Activated CD4-positive, alpha-beta T cell treated with anti-CD3 and anti-CD28 coated beads, Interleukin-2, amount 10 ng/mL, durations not matched to agents 7 days and 5 days (primary cell): ENCODE measurements at regions not wholly inside any gene's neighbourhood (a gene's known extent, or its start where the extent isn't known, plus 50 kb on each side); places are given as distances from the start of the nearest gene placed in this dataset.

Experiments used
- CTCF ChIA-PET: fragments of 350-600 bp; sonication (Branson Sonifier 250); formaldehyde crosslinking; loops from one replicate; lab custom pipeline; 2021; ENCODE audit warnings: antibody characterized with exemption; lab: Charles Lee
- POLR2A ChIA-PET: fragments of 350-600 bp; sonication (Branson Sonifier 250); formaldehyde crosslinking; loops from one replicate; lab custom pipeline; 2021; ENCODE audit warnings: antibody characterized with exemption; lab: Charles Lee
- DNase-seq: peaks from one replicate; pipeline ENCODE4 v3.0.0-alpha.2; 2020
- H3K27ac Mint-ChIP-seq: one replicate; pipeline ENCODE4 v1.8.0; 2021; ENCODE audit warnings: mild to moderate bottlenecking, moderate library complexity, mixed read lengths
- H3K27me3 Mint-ChIP-seq: one replicate; pipeline ENCODE4 v1.8.0; 2021; ENCODE audit warnings: mixed read lengths
- H3K36me3 Mint-ChIP-seq: one replicate; pipeline ENCODE4 v1.8.0; 2021; ENCODE audit warnings: low read depth, mixed read lengths
- H3K4me1 Mint-ChIP-seq: one replicate; pipeline ENCODE4 v1.8.0; 2021; ENCODE audit warnings: mixed read lengths
- H3K4me3 Mint-ChIP-seq: one replicate; pipeline ENCODE4 v1.8.0; 2021; ENCODE audit warnings: mild to moderate bottlenecking, moderate library complexity, mixed read lengths
- H3K9me3 Mint-ChIP-seq: one replicate; pipeline ENCODE4 v1.8.0; 2021; ENCODE audit warnings: mixed read lengths

DNA sequence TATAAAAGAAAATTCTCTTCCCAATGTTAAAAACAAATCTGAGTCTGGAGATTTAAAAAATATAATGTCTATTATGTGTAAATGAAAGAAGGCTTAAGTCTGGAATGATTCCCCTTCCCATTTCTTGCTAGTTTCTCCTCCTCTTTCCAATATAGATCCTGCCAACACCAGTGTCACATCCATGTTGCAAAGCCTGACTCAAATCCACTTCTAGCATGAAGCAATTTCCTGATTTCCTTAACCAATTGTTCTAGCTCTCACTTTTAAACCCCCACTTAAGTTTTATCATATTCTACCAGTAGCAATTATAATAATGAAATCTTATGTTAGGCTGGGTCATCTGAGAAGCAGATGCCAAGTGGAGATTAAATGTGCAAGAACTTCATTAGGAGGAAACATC, 100.1 kb upstream of the SEC61G start:
- H3K36me3 Mint-ChIP-seq, result no peaks in the 10 kb centered on the region
- no peak for DNase-seq
- POLR2A ChIA-PET, result interaction anchor here (0.7 kb wide), 1 partner anchor 348 kb away, joined by 6 read pairs; no protein-coding TSS in a partner anchor
- peaks cover 8% of the 10 kb centered on the region for H3K27me3 Mint-ChIP-seq
- no peak overlapping the region for H3K4me3 Mint-ChIP-seq
- no peaks in the 10 kb centered on the region for H3K9me3 Mint-ChIP-seq
- H3K4me1 Mint-ChIP-seq, result no peaks in the 10 kb centered on the region
- no peak overlapping the region for H3K27ac Mint-ChIP-seq
- CTCF ChIA-PET, result no interaction called here

DNA sequence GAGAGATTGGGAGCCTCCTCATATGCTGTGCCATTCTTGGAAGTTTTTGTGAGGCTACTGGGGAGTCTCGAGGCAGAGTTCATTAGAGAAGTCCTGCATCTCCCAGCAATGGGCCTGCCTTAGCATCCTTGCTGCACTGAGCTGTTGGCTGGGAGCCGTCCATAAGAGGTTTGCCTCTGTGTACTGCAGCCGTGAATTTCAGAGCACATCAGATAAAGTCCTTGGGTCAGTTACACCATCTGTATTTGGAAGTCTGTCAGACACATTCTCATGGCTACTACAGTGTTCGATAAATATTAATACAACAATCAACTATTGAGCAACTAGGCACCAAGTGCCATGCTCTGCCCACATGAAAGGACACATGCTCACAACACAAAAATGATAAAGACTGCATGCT, 100.5 kb upstream of the SEC61G start:
- Mint-ChIP-seq H3K27me3 (peaks cover 8% of the 10 kb centered on the region), H3K4me3 (no peak overlapping the region), H3K36me3 (no peaks in the 10 kb centered on the region), H3K27ac (no peak overlapping the region), H3K9me3 (no peaks in the 10 kb centered on the region), H3K4me1 (no peaks in the 10 kb centered on the region)
- ChIA-PET CTCF (no interaction called here), POLR2A (interaction anchor here (0.7 kb wide), 1 partner anchor 347 kb away, joined by 6 read pairs; no protein-coding TSS in a partner anchor)
- DNase-seq, result no peak

DNA sequence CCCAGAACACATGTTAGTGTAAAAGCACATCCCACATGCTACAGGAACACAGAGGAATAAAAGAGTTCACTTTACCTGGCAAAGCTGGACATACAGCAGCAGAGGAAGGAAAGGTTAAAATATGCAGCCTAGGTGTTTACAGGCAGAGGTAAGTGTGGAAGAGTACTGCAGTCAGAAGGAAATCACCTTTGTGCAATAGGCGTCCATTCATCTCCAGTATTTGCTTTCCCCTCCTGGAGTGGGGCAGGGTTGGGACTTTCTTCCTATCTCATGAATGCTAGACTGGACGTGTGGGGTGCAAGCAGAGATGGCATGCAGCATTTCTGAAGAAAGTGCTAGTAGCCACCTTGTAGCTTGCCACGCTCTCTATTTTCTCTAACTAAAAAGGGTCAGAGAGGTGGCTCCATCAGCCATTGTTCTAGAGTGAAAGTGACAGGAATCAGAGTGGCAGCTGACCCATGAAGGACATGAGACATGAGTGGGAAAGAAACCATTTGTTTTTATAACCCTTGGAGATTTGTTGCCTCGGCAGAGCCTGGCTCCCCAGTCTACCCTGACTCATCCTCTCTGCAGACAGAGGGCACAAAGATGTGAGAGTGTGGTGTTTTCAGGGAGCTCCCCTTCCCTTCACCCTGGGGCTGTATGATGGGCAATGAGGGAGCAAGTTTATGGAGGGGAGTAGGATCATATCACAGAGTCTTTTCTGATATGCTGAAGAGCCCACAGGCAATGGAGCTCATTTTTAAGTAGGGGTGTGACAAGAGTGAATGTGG, 101.2 kb upstream of the SEC61G start:
- POLR2A ChIA-PET, result no interaction called here
- peaks cover 8% of the 10 kb centered on the region for H3K27me3 Mint-ChIP-seq
- H3K27ac Mint-ChIP-seq, result no peak overlapping the region
- CTCF ChIA-PET, result no interaction called here
- no peak overlapping the region for H3K4me3 Mint-ChIP-seq
- H3K4me1 Mint-ChIP-seq, result no peaks in the 10 kb centered on the region
- H3K36me3 Mint-ChIP-seq, result no peaks in the 10 kb centered on the region
- no peak for DNase-seq
- no peaks in the 10 kb centered on the region for H3K9me3 Mint-ChIP-seq

DNA sequence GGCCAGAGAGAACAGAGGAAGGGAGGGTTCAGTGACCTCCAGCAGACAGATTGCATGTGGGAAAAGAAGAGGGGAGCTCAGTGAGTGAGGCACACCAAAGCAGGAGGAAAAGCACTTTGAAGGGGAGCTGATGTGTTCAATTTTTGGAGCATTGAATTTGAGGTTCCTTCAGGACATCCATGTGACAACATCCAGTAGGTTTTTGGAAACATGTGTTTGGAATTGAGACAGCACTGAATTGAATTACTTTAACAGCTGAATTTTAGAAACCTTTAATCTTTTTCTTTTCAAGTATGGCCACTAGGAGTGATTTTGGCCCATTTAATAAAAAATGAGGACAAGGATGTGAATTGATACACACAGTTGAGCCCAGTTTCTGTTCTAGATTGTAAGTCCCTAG, 101.8 kb upstream of the SEC61G start:
- POLR2A ChIA-PET, result no interaction called here
- CTCF ChIA-PET, result no interaction called here

DNA sequence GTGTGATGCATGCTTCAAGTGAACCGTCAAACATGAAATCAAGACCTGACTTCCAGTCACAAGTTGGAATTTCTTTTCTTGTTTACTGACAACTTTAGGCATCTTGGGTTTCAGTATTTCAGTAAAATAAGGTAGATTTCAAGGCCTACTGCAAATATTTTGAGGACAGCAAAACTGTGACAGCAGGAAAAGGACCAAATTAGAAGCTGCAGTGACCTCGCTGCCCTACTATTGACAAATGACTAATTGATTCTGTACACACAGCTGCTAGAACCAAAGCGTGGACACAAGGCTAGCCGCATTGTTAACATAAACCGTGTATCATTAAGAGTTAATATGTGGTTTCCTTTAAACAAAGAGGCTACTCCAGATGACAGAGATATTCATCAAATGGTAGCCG, 105.7 kb upstream of the SEC61G start:
- POLR2A ChIA-PET, result no interaction called here
- H3K4me1 Mint-ChIP-seq, result no peaks in the 10 kb centered on the region
- CTCF ChIA-PET, result no interaction called here
- H3K27me3 Mint-ChIP-seq, result peaks cover 10% of the 10 kb centered on the region
- H3K4me3 Mint-ChIP-seq, result no peak overlapping the region
- H3K9me3 Mint-ChIP-seq, result no peaks in the 10 kb centered on the region
- H3K27ac Mint-ChIP-seq, result no peak overlapping the region
- no peaks in the 10 kb centered on the region for H3K36me3 Mint-ChIP-seq
- DNase-seq, result no peak

More for the DNA sequence above, 101.8 kb upstream of the SEC61G start:
- DNase-seq, result no peak
- peaks cover 8% of the 10 kb centered on the region for H3K27me3 Mint-ChIP-seq
- H3K36me3 Mint-ChIP-seq, result no peaks in the 10 kb centered on the region
- H3K4me1 Mint-ChIP-seq, result no peaks in the 10 kb centered on the region
- H3K9me3 Mint-ChIP-seq, result no peaks in the 10 kb centered on the region
- H3K27ac Mint-ChIP-seq, result no peak overlapping the region
- no peak overlapping the region for H3K4me3 Mint-ChIP-seq

DNA sequence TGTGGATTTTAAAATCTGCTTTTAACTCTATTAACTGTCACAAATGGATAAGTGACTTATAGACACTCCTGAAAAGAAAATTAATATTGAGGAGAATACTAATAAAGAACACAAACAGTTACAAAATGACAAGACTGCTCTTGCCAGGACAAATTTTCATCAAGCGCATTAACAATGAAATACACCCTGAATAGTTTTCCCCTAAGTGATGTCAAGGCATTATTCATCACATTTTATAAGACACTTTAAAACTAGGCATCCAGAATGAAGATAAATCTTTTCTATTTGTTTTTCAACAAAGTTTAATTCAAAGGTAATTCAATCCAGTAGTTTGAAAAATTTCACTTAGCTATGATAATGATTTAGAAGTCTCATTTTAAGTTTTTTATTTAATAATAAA, 110.5 kb upstream of the SEC61G start:
- no peaks in the 10 kb centered on the region for H3K4me1 Mint-ChIP-seq
- H3K27me3 Mint-ChIP-seq, result peaks cover 7% of the 10 kb centered on the region
- ChIA-PET POLR2A (no interaction called here), CTCF (no interaction called here)
- H3K36me3 Mint-ChIP-seq, result no peaks in the 10 kb centered on the region
- no peak for DNase-seq
- H3K27ac Mint-ChIP-seq, result no peak overlapping the region
- no peak overlapping the region for H3K4me3 Mint-ChIP-seq
- no peaks in the 10 kb centered on the region for H3K9me3 Mint-ChIP-seq

DNA sequence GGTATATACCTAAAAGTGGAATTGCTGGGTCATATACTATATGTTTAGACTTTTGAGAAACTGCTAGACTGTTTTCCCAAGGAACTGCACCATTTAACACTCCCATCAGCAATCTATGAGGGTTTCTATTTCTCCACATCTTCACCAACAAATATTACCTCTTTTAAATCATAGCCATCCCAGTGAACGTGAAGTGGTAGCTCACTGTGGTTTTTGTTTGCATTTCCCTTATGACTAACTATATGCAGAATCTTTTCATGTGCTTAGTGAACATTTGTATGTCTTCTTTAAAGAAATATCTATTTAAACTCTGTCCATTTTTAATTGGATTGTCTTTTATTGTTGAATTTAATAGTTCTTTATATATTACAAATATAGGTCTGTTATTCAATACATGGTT, 115.8 kb upstream of the SEC61G start:
- Mint-ChIP-seq H3K27me3 (peaks cover 3% of the 10 kb centered on the region), H3K9me3 (no peaks in the 10 kb centered on the region)

DNA sequence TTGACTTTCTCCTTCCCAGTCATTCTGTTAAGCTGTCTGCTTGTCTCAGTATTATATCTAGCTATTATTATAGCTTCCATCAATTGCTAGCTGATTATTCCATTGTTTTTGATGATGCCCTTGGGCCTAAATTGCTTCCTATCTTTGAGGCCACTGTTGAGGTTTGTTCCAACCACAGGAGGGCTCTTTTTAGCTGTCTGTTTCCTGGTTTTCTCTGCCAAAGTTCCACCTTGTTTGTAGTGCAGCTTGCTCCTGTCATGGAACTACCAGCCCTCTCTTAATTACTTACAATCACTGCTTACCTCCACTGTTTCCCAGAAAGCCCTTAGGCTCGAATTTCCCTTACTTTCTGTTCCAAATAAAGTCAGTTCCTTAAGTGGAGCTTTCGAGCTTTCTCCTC, 118.7 kb upstream of the SEC61G start:
- H3K27me3 Mint-ChIP-seq, result peaks cover 3% of the 10 kb centered on the region
- H3K4me1 Mint-ChIP-seq, result no peaks in the 10 kb centered on the region
- H3K4me3 Mint-ChIP-seq, result no peak overlapping the region
- no peaks in the 10 kb centered on the region for H3K9me3 Mint-ChIP-seq
- ChIA-PET POLR2A (no interaction called here), CTCF (no interaction called here)
- H3K27ac Mint-ChIP-seq, result no peak overlapping the region
- no peak for DNase-seq
- no peaks in the 10 kb centered on the region for H3K36me3 Mint-ChIP-seq

More for the DNA sequence above, 115.8 kb upstream of the SEC61G start:
- Mint-ChIP-seq H3K36me3 (no peaks in the 10 kb centered on the region), H3K27ac (no peak overlapping the region), H3K4me3 (no peak overlapping the region), H3K4me1 (no peaks in the 10 kb centered on the region)
- ChIA-PET POLR2A (no interaction called here), CTCF (no interaction called here)
- no peak for DNase-seq

DNA sequence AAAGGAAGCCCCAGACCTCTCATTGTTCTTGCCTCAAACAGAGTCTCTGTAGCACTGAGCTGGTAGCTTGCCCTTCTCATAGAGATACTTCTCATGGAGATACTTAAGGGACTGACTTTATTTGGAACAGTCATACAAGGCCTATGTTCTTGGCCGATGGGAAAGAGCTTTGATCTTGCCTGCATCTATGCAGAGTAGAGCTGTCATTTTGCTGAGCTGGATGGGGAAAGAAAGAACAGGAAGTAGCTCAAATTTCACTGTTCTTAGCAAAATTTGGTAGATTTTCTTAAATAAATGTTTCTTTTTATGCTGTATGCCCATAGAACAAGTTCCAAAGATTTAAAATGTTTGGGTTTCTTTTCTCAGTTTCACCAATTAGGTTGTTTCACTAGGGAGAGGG, 119.3 kb upstream of the SEC61G start:
- DNase-seq, result no peak
- no peaks in the 10 kb centered on the region for H3K9me3 Mint-ChIP-seq
- CTCF ChIA-PET, result no interaction called here
- no peaks in the 10 kb centered on the region for H3K4me1 Mint-ChIP-seq
- peaks cover 2% of the 10 kb centered on the region for H3K27me3 Mint-ChIP-seq
- no peaks in the 10 kb centered on the region for H3K36me3 Mint-ChIP-seq
- POLR2A ChIA-PET, result no interaction called here
- H3K4me3 Mint-ChIP-seq, result no peak overlapping the region
- no peak overlapping the region for H3K27ac Mint-ChIP-seq

DNA sequence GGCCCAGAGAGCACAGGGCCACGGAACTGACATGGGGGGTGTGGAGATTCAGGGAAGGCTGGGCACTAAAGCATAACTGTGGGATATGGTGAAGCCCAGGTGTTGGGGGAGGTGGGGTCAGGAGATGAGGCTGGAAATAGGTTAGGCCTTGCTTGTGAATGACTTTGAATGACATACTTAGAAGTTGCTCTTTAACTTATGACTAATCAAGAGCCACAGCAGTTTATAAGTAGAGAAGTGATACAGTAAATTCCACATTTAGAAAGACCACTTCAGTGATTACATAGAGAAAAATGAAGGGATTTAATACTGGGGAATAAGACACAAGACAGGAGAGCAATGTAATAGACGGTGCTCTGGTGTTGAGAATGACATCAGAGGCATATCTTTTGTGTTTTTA, 120.8 kb upstream of the SEC61G start:
- no peaks in the 10 kb centered on the region for H3K36me3 Mint-ChIP-seq
- no peak overlapping the region for H3K4me3 Mint-ChIP-seq
- CTCF ChIA-PET, result no interaction called here
- H3K4me1 Mint-ChIP-seq, result no peaks in the 10 kb centered on the region
- no peaks in the 10 kb centered on the region for H3K27me3 Mint-ChIP-seq
- no peak overlapping the region for H3K27ac Mint-ChIP-seq
- POLR2A ChIA-PET, result no interaction called here
- DNase-seq, result no peak
- H3K9me3 Mint-ChIP-seq, result no peaks in the 10 kb centered on the region

DNA sequence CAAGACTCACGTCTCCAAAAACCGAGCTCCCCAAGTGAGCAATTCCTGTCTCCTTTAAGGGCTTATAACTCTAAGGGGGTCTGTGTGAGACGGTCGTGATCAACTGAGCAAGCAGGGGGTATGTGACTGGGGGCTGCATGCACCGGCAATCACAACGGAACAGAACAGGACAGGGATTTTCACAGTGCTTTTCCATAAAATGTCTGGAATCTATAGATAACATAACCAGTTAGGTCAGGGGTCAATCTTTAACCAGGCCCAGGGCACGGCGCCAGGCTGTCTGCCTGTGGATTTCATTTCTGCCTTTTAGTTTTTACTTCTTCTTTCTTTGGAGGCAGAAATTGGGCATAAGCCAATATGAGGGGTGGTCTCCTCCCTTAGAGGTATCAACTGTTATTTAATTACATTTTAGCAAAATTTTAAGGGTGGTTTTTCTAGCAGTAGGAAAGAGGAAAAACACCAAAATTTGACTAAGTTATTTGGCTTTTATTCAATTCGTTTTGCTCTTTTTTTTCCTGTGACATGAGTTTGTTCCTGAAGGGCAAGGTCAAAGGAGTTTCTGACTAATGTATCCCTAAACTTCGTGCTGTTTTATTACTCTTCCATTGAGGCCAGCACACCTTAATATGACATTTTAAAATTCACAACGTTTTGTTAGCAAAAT, 121.4 kb upstream of the SEC61G start:
- Mint-ChIP-seq H3K36me3 (no peaks in the 10 kb centered on the region), H3K4me1 (no peaks in the 10 kb centered on the region), H3K9me3 (no peaks in the 10 kb centered on the region), H3K4me3 (no peak overlapping the region), H3K27ac (no peak overlapping the region), H3K27me3 (no peaks in the 10 kb centered on the region)
- CTCF ChIA-PET, result no interaction called here
- no peak for DNase-seq
- POLR2A ChIA-PET, result no interaction called here

DNA sequence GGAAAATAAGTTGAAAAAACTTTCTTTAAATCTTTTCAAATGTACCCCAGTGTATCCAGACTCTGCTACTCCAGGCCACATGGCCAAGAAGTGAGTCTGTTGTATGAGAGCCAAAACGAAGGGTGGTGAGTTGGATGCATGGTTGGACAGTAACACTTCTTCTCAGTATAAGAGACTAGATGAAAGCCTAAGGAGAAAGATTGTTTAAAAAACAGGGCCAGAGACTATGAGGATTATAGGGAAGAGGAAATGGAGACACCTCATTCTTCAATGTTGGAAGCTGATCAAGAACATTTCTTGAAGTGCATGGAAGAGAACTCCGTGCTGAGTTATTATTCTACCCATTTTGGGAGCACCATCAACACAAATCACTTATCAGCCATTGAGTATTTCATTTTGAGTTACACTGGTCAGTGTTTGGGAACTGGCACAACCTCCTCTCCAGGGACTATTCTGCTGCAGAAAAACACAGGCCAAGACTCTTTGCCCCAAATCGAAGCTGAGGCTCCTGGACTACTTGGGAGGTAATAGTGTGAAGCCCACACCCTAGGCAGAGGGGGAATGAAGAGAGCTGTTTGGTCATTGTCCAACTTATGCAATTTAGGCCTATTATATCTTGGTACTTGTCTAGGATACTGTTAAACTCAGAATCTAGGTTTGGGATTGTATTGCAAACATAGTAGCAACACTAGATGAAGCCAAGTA, 123.0 kb upstream of the SEC61G start:
- ChIA-PET CTCF (no interaction called here), POLR2A (no interaction called here)
- DNase-seq, result no peak
- Mint-ChIP-seq H3K36me3 (no peaks in the 10 kb centered on the region), H3K9me3 (no peaks in the 10 kb centered on the region), H3K4me3 (no peak overlapping the region), H3K4me1 (no peaks in the 10 kb centered on the region), H3K27ac (no peak overlapping the region), H3K27me3 (peaks cover 4% of the 10 kb centered on the region)

DNA sequence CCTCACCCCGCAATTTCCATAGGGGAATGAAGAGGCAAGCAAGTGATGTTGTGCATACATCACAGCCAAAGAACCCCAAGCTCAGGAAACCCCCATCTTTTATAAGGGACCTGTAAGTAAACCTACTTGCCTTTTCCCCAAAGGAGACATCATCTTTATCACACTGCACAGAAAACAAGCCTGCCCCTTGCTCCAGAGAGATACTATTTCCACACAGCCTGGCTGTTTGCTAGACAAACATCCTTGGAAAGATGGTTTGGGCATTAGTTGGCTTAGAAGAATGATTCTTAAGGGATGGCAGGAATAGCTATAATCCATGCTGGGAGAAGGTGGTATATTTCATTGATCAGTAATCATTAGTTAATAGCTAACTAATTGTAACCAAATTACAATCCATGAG, 123.7 kb upstream of the SEC61G start:
- H3K36me3 Mint-ChIP-seq, result no peaks in the 10 kb centered on the region
- no peak overlapping the region for H3K27ac Mint-ChIP-seq
- H3K4me3 Mint-ChIP-seq, result no peak overlapping the region
- no peak for DNase-seq
- ChIA-PET POLR2A (no interaction called here), CTCF (no interaction called here)
- no peaks in the 10 kb centered on the region for H3K4me1 Mint-ChIP-seq
- peaks cover 5% of the 10 kb centered on the region for H3K27me3 Mint-ChIP-seq
- no peaks in the 10 kb centered on the region for H3K9me3 Mint-ChIP-seq
